NCI-H2196 treated with DMSO at 0.1 percent for 48 hours (cell line): ENCODE measurements at regions not wholly inside any gene's neighbourhood (a gene's known extent, or its start where the extent isn't known, plus 50 kb on each side); places are given as distances from the start of the nearest gene placed in this dataset.
"Not testable (repeated sequence)": the region's sequence is repeated elsewhere in the genome, so short reads cannot be mapped to it uniquely, and the experiment has no call there.

ENCODE experiments used
- DNase-seq: peaks from one replicate; lab custom pipeline; 2025; ENCODE audit not compliant: unreplicated experiment; lab: John Stamatoyannopoulos, UW

- DNase-seq, result no peak
These were observed 1338.2 kb upstream of the GJE1 start for GRCh38 chr6:140794544-140794943.

DNA sequence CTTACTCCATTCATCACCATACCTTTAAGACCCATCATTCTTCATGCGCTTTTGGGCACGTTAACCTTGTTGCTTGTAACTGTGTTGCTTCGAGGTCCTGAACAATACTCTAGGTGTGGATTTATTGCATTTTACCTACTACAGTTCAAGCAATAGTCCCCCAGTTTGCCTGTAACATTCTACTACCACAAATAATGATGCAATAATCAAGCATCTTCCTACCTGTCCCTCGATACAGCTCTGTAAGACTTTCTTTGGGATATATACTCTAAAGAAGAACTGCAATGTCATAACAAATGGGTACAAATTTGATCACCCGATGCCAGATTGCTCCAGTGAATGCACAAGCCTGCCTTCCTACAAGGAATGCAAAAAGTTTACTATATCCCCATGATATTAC lies 1342.6 kb upstream of the GJE1 start:
- no peak for DNase-seq

DNA sequence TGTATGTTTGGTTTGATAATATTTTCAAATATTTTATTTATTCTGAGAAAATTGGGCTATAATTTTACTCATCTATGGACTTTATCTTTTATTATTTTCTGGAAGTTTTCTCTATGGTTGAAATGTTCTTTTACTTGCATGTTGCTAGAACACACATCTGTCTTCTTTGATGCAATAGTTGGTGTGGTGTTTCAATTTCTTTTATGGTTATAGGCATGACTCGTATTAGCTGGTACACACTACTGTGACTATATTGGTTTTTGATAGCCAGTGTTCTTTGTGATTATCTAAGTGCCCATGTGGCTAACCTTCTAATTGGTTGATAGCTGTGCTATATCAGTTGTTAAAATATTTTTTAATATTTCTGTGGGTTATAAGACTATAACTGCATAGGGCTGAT lies 1343.3 kb upstream of the GJE1 start:
- no peak for DNase-seq

GRCh38 chr6:140785926-140786325 lies 1346.8 kb upstream of the GJE1 start:
- no peak for DNase-seq

- DNase-seq, result no peak
These were observed 1348.2 kb upstream of the GJE1 start for GRCh38 chr6:140784573-140784972.

DNA sequence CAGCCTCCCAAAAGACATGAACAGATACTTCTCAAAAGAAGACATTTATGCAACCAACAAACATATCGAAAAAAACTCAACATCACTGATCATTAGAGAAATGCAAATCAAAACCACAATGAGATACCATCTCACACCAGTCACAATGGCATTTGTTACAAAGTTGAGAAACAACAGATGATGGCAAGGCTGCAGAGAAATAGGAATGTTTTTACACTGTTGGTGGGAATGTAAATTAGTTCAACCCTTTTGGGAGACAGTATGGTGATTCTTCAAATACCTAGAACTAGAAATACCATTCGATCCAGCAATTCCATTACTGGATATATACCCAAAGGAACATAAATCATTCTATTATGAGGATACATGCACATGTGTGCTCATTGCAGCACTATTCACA lies 1349.2 kb upstream of the GJE1 start:
- DNase-seq, result not testable (repeated sequence)

DNA sequence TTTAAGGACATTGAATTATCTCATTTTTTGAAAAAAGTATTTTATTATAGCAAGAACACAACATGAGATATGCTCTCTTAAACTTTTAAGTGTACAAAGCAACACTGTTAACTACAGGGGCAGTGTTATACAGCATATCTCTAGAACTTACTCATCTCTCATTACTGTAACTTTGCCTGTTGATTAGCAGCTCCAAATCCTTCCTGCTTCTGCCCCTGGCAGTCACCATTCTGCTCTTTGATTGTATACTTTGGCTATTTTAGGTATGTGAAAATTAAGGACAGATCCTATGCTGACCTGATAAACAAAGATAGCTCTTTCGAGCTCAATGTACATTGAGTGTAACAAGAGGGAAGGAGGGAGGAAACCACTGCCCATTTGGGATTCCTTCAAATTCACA lies 1349.8 kb upstream of the GJE1 start:
- no peak for DNase-seq

DNA sequence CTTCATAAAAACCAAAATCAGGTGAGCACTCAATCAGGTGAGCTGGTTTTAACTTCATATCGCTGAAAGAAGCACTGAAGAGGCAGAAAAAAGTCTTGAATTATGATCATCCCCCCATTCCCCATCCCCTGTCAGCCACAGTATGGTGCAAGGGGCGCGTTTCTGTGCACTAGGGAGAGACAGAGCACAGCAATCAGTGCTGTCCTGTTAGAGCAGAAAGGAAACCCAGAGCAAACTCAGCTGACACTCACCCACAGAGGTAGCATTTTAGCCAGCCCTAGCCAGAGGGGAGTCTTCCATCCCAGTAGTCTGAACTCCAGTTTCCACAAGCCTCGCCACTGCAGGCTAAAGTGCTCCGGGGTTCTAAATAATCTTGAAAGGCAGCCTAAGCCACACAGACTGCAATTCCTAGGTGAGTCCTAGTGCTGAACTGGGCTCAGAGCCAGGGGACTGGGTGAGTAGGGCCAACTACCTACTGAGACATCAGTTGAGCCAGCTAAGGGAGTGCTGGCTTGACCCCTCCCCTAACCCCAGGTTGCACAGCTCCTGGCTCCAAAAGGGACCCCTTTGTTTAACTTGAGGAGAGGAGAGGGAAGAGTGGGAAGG lies 1352.6 kb upstream of the GJE1 start:
- DNase-seq, result no peak

GRCh38 chr6:140779341-140779740 lies 1353.4 kb upstream of the GJE1 start:
- DNase-seq, result no peak

DNA sequence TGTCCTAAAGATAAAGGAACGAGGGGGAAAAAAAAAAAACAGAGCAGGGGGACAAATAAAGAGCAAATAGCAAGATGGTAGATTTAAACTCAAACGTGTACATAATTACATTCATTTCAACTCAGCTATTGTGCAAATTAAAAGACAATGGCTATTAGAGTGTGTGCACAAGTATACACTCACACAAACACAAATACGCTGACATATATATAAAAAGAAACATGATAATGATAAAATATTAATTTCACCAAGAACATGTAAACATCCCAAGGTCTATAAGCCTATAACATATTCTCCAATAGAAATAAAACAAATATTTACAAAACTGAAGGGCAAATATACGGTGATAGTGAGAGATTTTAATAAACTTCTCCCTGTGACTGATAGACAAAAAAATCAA lies 1354.9 kb upstream of the GJE1 start:
- no peak for DNase-seq

GRCh38 chr6:140775061-140775460 lies 1357.7 kb upstream of the GJE1 start:
- DNase-seq, result no peak

DNA sequence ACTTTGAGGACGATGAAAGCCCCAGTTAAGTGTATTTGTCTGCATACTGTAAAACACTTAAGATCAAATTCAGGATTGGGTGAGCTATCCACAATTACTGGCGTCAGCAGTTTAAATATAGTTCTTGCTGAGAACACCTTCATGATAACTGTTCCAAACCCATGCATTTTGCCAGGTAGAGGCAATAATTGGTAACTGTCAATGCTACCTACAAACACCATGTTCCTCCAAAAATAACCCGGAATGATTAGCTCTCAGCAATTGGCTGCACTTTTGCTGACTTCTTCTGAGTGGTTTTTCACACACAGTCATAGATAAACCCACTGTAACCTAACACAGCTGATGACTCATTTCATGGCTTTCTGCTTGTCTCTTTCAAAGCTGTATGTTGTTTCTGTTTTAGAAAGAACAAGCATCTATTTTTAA lies 1358.6 kb upstream of the GJE1 start:
- peak; percentile 4 for DNase-seq

- DNase-seq, result no peak
These were observed 1359.4 kb upstream of the GJE1 start for GRCh38 chr6:140773276-140773675.

- DNase-seq, result no peak
These were observed 1360.1 kb upstream of the GJE1 start for GRCh38 chr6:140772576-140772975.

DNA sequence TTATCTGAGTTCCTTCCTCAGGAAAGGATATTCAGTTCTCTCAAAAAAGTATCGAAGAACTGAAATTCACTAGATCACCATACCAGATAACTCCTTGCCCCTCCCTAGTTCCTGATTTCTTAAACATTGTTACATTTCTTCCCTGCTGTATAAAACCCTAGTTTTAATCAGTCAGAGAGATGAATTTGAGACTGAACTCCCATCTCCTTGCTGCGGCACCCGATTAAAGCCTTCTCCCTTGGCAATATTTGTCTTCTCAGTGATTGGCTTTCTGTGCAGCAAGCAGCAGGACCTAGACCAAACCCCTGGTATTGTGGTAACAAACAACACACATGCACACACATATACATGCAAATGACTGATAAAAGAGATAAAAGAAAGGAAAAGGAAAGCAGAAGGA lies 1364.6 kb upstream of the GJE1 start:
- no peak for DNase-seq

DNA sequence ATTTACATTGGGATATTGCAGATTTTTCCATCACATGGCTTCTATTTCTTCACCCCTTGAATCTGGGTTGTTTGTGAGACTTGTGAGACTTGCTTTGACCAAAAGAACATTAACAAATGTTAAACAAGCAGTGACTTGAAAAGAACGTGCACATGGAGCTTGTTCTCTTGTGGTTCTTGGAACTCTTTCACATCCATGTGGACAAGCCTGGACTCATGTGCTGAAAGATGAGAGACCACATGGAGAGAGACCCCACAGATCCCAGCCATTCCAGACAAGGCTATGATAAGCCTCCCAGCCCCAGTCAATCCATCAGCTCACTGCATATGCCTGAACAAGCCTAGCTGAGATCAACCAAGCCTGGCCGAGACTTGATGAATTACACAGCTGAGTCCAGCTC lies 1365.7 kb upstream of the GJE1 start:
- DNase-seq, result no peak

DNA sequence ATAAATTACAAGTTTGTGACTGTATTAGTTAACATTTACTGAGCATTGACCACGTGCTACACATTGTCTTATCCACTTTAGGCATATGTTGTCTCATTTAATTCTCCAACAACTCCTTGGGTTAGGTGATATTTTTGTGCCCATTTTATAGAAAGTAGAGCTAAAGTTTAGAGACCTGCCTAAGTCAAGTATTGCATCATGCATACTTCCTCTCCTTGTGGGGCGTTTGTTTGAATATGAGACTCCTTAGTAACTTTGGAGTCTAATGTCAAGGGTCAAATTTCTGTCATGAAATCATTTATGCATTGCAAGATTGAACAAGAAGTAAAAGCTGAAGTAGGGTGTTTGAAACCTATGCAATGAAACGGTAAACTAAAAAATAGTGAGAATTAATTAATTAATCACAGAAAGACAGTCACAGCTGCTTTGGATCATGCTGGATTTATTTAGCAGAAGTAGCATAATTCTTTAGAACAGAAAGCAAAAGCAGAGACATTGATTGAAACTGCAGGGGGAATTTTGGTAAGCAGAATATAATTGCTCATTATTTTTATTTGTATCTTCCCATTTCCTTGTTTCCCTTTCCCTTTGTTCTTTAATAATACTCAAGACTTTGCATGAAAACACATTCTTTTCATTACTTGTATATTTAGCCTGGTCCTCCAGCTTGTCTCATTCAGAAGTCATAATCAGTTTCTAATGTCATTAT lies 1374.4 kb upstream of the GJE1 start:
- DNase-seq, result no peak

GRCh38 chr6:140752234-140752633 lies 1377.8 kb upstream of the CITED2 start:
- no peak for DNase-seq

DNA sequence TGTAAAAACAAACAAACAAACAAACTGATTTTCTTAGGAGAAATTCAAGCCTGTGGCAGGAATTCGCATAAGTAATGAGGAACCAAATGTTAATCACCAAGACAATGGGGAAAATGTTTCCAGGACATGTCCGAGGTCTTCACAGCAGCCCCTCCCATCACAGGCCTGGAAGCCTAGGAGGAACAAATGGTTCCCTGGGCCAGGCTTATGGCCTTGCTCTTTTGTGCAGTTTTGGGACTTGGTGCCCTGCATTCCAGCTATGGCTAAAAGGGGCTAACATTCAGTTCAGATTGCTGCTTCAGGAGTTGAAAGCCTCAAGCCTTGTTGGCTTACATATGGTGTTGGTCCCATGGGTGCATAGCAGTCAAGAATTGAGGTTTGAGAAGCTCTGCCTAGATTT lies 1372.7 kb upstream of the CITED2 start:
- no peak for DNase-seq

DNA sequence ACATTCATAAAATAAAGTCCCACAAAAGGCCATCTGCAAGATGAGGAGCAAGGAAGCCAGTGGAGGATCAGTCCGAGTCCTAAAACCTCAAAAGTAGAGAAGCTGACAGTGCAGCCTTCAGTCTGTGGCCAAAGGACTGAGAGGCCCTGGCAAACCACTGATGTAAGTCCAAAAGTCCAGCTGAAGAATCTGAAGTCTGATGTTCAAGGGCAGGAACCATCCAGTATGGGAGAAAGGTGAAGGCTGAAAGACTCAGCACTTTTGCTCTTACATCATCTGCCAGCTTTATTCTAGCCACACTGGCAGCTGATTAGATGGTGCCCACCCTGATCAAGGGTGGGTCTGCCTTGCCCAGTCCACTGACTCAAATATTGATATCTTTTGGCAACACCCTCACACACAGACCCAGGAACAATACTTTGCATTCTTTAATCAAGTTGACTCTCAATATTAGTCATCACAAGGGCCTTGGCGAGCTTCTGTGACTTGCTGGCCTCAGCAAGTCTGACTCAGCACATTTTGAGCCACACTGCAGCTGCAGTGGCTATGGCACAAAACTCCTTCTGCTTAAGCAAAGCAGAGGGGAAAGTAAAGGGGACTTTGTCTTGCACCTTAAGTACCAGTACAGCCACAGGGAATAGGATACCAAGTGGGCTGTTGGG lies 1370.3 kb upstream of the CITED2 start:
- DNase-seq, result no peak

DNA sequence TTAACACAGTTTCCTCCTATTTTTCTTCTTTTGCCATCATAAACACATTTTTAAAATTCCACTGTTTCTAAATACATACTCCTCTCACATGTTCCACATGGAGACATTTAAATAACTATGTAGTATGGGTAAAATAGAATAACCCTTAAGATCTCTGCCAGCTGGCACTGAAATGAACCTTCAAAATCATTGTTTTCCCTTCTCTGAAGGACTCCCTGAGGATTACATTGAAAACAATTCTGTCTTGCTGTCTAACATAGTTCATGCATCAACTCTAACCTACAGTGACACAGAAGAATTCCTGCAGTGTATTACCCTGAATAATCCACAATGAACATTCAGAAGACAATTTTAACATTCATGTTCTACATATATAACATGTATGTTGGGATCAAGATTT lies 1361.8 kb upstream of the CITED2 start:
- DNase-seq, result no peak

DNA sequence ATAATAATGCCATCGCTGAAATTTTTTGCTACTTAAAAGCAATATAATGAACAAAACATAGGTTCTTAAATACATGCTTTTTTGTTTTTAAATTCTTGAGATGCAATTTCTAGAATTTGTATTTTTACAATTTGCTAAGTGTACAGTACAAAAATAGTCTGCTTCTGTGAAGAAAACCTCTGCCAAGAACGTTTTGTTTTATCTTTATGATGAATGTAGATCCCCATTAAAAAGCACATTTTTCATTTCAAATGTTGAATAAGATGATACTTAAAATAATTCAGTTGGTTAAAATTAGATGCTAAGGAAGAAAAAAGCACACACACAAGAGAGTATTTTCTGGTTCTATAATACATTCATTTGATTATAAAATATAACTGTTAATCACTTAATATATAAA lies 1358.5 kb upstream of the CITED2 start:
- no peak for DNase-seq

- DNase-seq, result no peak
These were observed 1357.7 kb upstream of the CITED2 start for GRCh38 chr6:140732155-140732554.
